GM13977 (cell line): ENCODE measurements at regions not wholly inside any gene's neighbourhood (a gene's known extent, or its start where the extent isn't known, plus 50 kb on each side); places are given as distances from the start of the nearest gene placed in this dataset.

ENCODE experiments used
- DNase-seq: peaks from one replicate; pipeline ENCODE4 v3.0.0; 2012; ENCODE audit warnings: low spot score
- in situ Hi-C: fragments of 300-500 bp; cut with MboI; formaldehyde crosslinking; loops from one replicate; pipeline ENCODE4 v1.12.0; 2022; ENCODE audit warnings: low sequenced_read_pairs, low pct_unique_long_range_greater_than_20kb, mixed read lengths, inconsistent platforms; ENCODE audit not compliant: unreplicated experiment
- TF ChIP-seq, protein P1 (sequence below): IDR thresholded peaks from 2 replicates; pipeline ENCODE4 v1.5.1; 2012; ENCODE audit warnings: mild to moderate bottlenecking, control low read depth; ENCODE audit not compliant: insufficient read depth; ENCODE audit errors: extremely low read depth, missing control alignments

DNA sequence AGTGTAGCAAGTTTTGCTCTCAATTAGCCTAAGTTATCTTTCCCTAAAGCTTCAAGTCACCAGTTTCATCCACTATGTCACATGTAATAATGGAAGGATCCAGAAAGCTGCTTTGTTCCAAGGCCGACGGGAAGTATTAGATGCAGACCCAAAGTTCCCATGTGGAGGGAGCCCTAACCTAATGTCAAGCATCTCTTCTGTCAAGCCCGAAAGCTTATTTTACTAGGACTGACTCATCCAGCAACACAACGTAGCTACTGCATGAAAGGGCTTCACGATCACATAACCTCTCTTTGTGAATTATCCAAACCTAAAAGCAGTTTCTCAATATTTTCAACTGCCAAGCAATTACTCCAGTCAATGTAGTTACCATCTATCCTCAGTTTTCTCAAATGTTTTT, 133.4 kb downstream of the SLC6A15 start:
- TF ChIP-seq, protein P1, sequence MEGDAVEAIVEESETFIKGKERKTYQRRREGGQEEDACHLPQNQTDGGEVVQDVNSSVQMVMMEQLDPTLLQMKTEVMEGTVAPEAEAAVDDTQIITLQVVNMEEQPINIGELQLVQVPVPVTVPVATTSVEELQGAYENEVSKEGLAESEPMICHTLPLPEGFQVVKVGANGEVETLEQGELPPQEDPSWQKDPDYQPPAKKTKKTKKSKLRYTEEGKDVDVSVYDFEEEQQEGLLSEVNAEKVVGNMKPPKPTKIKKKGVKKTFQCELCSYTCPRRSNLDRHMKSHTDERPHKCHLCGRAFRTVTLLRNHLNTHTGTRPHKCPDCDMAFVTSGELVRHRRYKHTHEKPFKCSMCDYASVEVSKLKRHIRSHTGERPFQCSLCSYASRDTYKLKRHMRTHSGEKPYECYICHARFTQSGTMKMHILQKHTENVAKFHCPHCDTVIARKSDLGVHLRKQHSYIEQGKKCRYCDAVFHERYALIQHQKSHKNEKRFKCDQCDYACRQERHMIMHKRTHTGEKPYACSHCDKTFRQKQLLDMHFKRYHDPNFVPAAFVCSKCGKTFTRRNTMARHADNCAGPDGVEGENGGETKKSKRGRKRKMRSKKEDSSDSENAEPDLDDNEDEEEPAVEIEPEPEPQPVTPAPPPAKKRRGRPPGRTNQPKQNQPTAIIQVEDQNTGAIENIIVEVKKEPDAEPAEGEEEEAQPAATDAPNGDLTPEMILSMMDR = no peak
- DNase-seq = no peak
- in situ Hi-C loops = no loop called here

DNA sequence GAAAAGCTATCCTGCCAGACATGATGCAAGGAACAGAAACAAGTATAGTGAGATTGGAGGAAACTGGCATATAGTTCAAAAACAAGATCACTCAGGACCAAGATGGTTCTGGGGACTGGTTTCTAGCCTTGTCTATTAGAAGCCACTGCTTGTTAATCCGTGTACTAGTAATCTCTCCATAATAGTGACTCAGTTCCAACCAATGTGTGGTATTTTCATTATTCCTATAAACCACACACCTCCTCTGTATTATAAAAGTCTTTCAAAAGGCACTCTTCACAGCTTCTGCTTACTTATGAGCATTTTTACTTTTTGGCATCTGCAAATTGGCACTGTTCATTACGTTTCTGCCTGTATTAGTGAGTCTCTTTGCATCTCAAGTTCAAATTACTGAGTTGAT, 140.3 kb downstream of the SLC6A15 start:
- TF ChIP-seq, protein P1 = no peak
- no peak for DNase-seq
- in situ Hi-C loops = no loop called here

DNA sequence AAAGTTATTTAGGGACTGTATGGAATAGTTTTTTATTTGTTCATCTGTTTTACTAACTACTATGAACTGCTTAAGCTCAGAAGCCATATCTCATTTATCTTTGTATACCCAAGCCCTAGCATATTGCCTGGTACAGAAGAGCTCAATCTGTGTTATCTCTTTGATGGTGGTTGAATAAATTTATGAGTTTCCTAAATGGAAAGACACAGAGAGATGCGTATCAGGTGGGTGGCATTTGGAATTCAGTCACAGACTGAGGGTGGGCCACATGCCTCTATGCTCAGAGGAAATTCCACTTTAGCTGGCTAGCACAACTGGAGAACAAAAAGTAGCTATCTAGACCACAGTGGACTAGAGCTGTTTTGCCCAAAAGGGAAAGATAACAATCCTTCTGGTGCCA, 145.5 kb downstream of the SLC6A15 start:
- no peak for DNase-seq
- in situ Hi-C loops = no loop called here

DNA sequence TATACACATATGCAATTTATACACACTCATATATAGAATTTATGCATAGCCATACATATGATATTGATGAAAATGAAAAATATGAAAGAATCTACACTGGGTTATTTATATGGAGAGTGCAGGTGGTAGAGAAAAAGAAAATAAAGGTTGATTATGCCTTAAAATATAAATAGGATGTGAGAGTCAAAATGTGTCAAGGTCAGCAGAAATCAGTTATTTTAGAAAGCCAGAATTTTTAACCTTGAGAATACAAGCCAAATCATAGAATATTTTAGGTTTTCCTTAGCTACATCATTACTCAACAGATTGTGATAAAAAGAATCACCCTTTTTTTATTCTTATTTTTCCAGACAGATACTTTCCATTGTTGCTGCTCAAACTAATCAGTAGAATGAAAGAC, 146.2 kb downstream of the SLC6A15 start:
- in situ Hi-C loops = no loop called here
- DNase-seq = no peak
- TF ChIP-seq, protein P1 = no peak

More for the DNA sequence above, 145.5 kb downstream of the SLC6A15 start:
- TF ChIP-seq, protein P1 = no peak

DNA sequence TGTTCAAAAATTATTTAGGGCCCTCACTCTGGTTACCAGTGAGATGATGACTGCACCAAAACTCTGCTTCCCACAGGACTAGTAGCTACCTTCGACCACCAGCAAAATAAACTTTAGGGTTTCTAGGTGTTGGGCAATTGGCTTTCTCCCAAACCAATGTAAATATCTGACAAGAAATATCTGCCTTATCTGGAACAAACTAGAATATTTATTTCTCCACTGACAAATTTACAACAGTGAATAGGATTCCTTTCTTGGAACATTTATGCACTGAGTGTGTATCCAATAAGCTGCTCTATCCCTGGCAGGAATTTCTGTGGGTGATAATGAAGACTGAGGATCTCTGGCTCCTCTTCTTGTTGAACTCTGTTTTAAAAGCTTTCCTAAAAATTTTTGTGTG, 148.6 kb downstream of the SLC6A15 start:
- in situ Hi-C loops = no loop called here
- TF ChIP-seq, protein P1 = no peak
- no peak for DNase-seq

DNA sequence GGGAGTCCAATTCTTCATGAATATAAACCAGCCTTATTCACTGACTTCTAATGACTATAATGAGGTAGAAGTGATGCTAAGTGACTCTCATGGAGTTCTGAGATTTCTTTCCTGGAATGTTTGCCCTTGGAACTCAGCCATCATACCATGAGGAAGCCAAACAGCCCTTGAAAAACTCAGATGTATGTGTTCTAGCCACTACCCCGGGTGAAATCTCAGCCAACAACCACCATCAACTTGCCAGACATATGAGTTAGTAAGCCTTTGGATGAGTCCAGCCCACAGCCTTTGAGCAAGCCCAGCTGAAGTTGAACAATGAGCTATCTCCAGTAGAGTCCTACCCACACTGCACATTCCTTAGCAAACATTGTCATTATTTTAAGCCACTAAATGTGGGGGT, 149.5 kb downstream of the SLC6A15 start:
- in situ Hi-C loops = no loop called here
- TF ChIP-seq, protein P1 = no peak
- DNase-seq = no peak
